DMS79 (cell line): ENCODE measurements at regions not wholly inside any gene's neighbourhood (a gene's known extent, or its start where the extent isn't known, plus 50 kb on each side); places are given as distances from the start of the nearest gene placed in this dataset.
"Not testable (repeated sequence)": the region's sequence is repeated elsewhere in the genome, so short reads cannot be mapped to it uniquely, and the experiment has no call there.

Source experiments
- DNase-seq: peaks from one replicate; lab custom pipeline; 2025; lab: John Stamatoyannopoulos, UW

GRCh38 chr5:14054965-14055963 lies 87.9 kb upstream of the TRIO start:
- DNase-seq, result no peak

DNA sequence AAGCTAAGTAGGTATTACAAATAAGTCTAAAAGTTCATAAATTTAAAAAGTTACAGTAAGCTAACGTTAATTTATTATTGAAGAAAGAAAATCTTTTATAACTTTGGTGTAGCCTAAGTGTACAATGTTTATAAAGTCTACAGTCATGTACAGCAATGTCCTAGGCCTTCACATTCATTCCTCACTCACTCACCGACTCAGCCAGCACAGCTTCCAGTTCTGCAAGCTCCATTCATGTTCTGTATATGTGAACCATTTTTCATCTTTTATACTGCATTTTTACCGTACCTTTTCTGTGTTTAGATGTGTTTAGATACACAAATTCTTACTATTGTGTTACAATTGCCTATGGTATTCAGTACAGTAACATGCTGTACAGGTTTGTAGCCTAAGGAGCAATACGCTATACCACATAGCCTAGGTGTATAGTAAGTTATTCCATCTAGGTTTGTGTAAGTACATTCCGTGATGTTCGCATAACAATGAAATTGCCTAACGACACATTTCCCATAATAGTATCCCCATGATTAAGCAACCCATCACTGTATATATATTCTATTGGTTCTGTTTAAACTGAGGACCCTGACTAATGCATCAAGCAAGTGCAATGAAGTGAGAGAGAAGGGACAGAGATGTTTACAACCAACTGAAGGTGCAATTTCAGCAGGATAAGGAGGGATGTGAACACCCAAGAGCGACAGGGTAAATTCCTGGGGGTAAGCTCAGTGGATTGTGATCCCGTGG lies 88.9 kb upstream of the TRIO start:
- DNase-seq, result no peak

GRCh38 chr5:14050821-14051220 lies 92.3 kb upstream of the TRIO start:
- no peak for DNase-seq

- DNase-seq, result no peak
Measured at GRCh38 chr5:14048434-14048833, 94.7 kb upstream of the TRIO start.

DNA sequence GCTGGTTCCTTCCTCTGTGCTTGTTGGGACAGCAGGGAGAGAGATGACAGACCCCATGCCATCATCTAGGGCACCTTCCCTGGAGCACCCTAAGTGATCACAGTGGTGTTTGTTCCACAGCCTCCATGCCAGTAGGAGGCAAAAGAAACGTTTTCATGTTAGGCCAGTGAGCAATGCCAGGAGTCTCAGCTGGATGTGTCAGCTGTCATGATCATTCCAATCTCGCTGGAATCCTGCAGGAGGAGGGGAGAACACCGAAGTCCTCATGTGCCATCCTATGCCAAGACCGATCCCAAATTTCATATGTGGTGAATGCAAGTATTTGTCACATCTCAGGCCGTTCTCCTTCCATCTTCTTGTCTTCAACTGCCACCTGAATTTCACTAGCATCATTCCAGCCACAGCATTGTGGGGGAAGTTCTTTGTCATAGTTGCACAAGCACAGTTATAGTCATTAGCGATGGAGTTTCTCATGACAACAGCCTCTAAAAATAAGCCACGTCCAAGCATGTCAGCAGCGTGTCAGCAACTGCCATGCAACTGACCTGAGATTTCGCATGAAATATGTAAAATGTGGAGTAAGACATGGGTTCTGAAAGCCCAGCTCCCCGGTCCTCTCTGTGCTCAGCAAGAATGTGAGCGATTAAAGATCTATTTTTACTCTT lies 97.2 kb upstream of the DNAH5 start:
- no peak for DNase-seq

GRCh38 chr5:14040542-14040941 lies 96.1 kb upstream of the DNAH5 start:
- no peak for DNase-seq

- no peak for DNase-seq
Measured at GRCh38 chr5:14039576-14039975, 95.1 kb upstream of the DNAH5 start.

DNA sequence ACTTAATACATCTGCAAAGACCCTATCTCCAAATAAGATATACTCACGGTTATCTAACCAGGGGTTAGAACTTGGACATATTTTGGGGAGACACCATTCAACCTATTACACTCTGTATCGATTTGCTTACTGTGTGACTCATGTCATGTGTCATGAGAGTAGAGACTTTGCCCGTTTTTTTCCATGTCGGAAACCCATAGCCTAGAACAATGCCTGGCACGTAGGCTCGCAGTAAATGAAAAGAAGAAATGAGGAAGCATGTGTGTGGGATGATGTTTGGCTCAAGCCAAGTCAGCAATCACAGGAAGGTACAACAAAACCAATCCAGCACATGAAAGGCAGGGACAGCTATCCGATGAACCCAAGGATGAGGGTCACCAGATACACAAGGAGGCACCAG lies 94.6 kb upstream of the DNAH5 start:
- DNase-seq, result no peak

GRCh38 chr5:14038341-14038959 lies 94.0 kb upstream of the DNAH5 start:
- no peak for DNase-seq

- DNase-seq, result no peak
Measured at GRCh38 chr5:14036947-14037346, 92.5 kb upstream of the DNAH5 start.

DNA sequence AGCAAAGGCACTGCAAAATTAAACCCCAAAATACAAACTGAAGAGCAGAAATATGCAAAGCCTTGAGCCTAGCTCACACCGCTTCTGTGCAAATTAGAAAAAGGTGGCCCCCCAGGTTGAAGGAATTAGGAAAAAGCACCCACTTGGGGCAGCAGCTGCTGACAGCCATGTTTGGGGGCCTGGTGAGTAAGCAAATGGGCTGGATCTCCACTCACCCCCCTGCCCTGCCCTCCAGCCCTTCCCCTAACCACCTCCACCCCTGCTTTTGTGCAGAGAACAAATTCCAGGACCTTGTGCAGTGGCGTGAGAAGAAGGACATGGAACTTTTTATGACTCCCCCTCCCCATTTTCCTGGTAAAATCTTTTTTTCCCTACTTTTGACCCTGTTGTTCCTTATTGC lies 92.0 kb upstream of the DNAH5 start:
- DNase-seq, result no peak

- DNase-seq, result no peak
Measured at GRCh38 chr5:14035859-14036503, 91.5 kb upstream of the DNAH5 start.

DNA sequence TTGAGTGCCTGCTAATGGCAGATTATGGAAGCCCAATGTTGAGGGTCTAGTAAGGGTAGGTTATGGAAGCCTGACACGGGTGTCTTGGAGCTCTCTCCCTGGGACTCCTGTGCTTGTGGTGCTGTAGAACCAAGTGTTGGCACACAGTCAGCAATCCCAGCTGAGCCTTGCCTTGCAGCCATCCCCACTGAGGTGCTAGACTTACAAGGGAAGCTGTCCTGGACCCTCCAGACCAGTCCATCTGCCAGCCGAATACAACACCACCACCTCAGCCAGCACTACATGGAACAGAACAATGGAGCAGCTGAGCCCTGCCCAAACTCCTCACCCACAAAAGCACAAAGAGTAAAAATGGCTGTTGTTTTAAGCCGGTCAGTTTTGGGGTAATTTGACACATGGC lies 90.5 kb upstream of the DNAH5 start:
- no peak for DNase-seq

DNA sequence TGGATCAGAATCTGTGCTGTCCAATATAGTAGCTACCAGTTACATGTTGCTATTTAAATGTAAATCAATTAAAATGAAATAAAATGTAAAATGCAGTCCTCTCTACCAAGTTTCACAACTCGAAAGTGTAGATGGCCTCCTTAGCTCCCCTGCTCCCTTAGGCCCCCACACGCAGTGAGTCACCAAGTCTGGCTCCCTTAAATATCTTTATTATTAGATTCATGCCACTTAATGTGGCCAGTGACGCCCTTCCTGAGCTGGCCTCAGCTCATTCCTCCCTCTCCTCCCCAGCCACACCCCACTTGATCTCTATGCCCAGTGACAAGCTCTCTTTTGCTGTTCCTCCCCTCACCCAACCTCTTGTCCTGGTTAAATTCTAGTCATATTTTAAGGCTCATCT lies 88.4 kb upstream of the DNAH5 start:
- DNase-seq, result no peak

DNA sequence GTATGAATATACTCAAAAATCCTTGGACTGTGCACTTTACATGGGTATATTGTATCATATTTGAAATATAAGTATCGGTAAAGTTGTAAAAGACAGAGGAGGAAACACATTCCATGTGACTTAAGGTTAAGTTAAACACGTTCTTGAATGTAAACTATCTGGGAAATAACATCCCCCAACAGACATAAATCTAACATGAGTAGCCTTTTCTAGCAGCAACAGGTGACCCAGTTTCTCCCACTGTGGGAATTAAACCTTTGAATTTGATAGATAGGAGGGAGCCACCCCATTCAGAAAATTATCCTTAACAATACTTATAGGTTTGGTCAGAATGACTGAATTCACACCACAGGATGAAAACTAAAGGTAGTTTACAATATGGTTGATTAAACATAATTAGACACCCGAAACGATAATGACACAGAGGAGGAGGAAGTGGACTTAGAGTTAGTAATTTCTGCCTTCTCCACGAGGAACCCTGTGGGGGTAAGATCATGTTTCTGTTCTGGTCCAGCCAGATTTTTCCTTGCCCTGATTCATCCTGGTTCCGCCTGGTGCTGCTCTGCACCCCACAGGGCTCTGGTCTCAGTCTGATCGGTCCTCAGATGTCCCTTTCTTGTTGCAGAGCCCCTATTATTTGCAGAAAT lies 84.6 kb upstream of the DNAH5 start:
- DNase-seq, result no peak

DNA sequence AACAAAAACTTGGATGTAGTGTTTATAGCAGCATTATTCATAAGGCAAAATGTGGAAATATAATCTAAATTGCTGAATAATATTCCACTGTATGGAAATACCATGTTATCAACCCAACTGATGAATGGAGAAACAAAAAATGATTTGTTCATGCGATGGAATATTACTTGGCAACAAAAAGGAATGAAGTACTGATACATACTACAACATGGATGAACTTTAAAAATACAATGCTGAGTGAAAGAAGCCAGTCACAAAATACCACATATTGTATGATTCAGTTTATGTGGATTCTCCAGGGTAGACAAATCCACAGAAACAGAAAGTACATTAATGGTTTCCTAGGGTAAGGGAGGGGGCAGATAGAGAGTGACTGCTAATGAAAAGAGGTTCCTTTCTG lies 83.7 kb upstream of the DNAH5 start:
- DNase-seq, result no peak

- DNase-seq, result no peak
Measured at GRCh38 chr5:14025569-14026286, 81.2 kb upstream of the DNAH5 start.

DNA sequence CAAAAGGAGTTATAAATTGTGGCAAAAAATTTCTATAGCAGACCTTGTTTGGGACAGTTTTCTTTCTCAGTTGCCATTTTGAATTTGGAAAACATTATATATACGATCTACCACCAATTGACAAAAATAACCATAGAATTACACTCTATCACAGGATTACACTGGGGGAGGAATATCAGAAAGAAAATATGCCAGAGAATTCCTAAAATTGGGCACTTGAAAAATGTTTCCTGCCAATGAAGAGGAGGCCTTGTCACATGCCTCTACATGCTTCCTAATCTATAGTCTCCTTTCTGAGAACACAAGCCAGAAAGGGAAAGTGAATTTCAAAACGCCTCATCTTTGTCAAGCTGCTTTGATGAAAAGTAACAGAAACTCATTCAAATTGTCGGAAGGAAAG lies 78.5 kb upstream of the DNAH5 start:
- no peak for DNase-seq

DNA sequence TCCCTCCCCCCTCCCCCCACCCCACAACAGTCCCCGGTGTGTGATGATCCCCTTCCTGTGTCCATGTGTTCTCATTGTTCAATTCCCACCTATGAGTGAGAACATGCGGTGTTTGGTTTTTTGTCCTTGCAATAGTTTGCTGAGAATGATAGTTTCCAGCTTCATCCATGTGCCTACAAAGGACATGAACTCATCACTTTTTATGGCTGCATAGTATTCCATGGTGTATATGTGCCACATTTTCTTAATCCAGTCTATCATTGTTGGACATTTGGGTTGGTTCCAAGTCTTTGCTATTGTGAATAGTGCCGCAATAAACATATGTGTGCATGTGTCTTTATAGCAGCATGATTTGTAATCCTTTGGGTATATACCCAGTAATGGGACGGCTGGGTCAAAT lies 76.5 kb upstream of the DNAH5 start:
- DNase-seq, result not testable (repeated sequence)

- no peak for DNase-seq
Measured at GRCh38 chr5:14019768-14020290, 75.3 kb upstream of the DNAH5 start.
